ENCODE measurements at regions not wholly inside any gene's neighbourhood (a gene's known extent, or its start where the extent isn't known, plus 50 kb on each side); places are given as distances from the start of the nearest gene placed in this dataset.

DNA sequence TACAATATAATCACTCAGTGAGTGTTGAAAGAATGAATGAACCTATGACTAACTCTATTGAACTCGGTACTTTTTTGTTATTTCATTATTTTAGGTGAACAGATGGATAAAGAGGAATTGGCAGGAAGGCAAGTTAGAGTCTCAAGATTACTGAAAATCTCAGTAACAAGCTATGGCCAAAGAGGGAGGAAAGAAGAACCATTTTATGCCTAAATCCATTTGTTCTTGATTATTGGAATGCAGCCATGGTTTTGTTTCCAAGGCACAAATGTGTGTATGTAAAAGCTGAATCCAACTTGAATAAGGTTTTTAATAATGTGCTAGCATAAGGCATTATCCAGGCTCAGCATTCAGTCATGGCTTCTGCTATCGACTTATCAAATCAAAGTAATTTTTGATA is 196.4 kb downstream of the DTHD1 start:
- no peak for TF ChIP-seq SUZ12 (IDR thresholded peaks at IDR 0.05; ENCODE audit: extremely low read depth, insufficient read depth, insufficient read length)
- TF ChIP-seq ZNF274 (IDR thresholded peaks at IDR 0.05; ENCODE audit: low read depth, low read length): no peak

All from NT2/D1 (cell line).